Thymus (tissue), 11 donors: ENCODE measurements at regions not wholly inside any gene's neighbourhood (a gene's known extent, or its start where the extent isn't known, plus 50 kb on each side); places are given as distances from the start of the nearest gene placed in this dataset.

ENCODE experiments used
- DNase-seq, 9 donors: peaks; one replicate each; pipeline ENCODE4 v3.0.0-alpha.2; 2013; ENCODE audit warnings: low spot score in 9 of 9, low read depth in 6 of 9, missing footprints in 1 of 9
- H3K27ac ChIP-seq, 2 donors: one replicate each; pipeline ENCODE4 v1.5.1; 2013; ENCODE audit warnings: control low read depth in 1 of 2, low read depth in 1 of 2, low read length in 1 of 2, mild to moderate bottlenecking in 1 of 2, moderate library complexity in 1 of 2
- H3K27me3 ChIP-seq, 2 donors: one replicate each; pipeline ENCODE4 v1.5.1; 2013; ENCODE audit warnings: low read length in 1 of 2; ENCODE audit not compliant: control insufficient read depth in 2 of 2, insufficient read depth in 1 of 2
- H3K36me3 ChIP-seq, 2 donors: one replicate each; pipeline ENCODE4 v1.5.1; 2013; ENCODE audit warnings: low read length in 1 of 2, mild to moderate bottlenecking in 1 of 2, moderate library complexity in 1 of 2; ENCODE audit not compliant: control insufficient read depth in 2 of 2, insufficient read depth in 2 of 2
- H3K4me1 ChIP-seq, 2 donors: one replicate each; pipeline ENCODE4 v1.5.1; 2013; ENCODE audit warnings: low read length in 2 of 2; ENCODE audit not compliant: control insufficient read depth in 2 of 2, insufficient read depth in 2 of 2
- H3K4me3 ChIP-seq, 2 donors: one replicate each; pipeline ENCODE4 v1.5.1; 2013; ENCODE audit warnings: low read length in 2 of 2, control low read depth in 1 of 2, mild to moderate bottlenecking in 1 of 2
- H3K9me3 ChIP-seq, 2 donors: one replicate each; pipeline ENCODE4 v1.5.1; 2013; ENCODE audit warnings: low read length in 1 of 2, mild to moderate bottlenecking in 1 of 2; ENCODE audit not compliant: control insufficient read depth in 2 of 2, insufficient read depth in 1 of 2
- WGBS: extraction: QIAGEN DNeasy Blood & Tissue Kit; methylation state at CpG from one replicate; pipeline ENCODE4 v1.1.7; 2013; 5-methylcytosine and 5-hydroxymethylcytosine counted together
- donor health status: healthy.

- 95% methylated on average over 7 of the region's 7 CpGs for WGBS
- H3K9me3 ChIP-seq, result no peaks in the 10 kb centered on the region
- H3K27ac ChIP-seq, result no peak overlapping the region
- H3K36me3 ChIP-seq, result no peaks in the 10 kb centered on the region
- no peak for DNase-seq
- no peak overlapping the region for H3K4me3 ChIP-seq
- H3K27me3 ChIP-seq, result no peaks in the 10 kb centered on the region
- H3K4me1 ChIP-seq, result no peaks in the 10 kb centered on the region
Observed at GRCh38 chr2:16049406-16049805, 109.1 kb downstream of the MYCN start.

- no peak for DNase-seq
- Histone ChIP-seq H3K27ac (no peak overlapping the region), H3K36me3 (no peaks in the 10 kb centered on the region), H3K4me3 (no peak overlapping the region), H3K9me3 (no peaks in the 10 kb centered on the region), H3K27me3 (no peaks in the 10 kb centered on the region), H3K4me1 (no peaks in the 10 kb centered on the region)
- 96% methylated on average over 4 of the region's 4 CpGs for WGBS
Observed at GRCh38 chr2:16048466-16048865, 108.1 kb downstream of the MYCN start.

GRCh38 chr2:16047701-16048100 is 107.4 kb downstream of the MYCN start:
- Histone ChIP-seq H3K4me1 (no peaks in the 10 kb centered on the region), H3K4me3 (no peak overlapping the region), H3K9me3 (no peaks in the 10 kb centered on the region), H3K36me3 (no peaks in the 10 kb centered on the region), H3K27ac (no peak overlapping the region), H3K27me3 (no peaks in the 10 kb centered on the region)
- DNase-seq, result no peak
- 93% methylated on average over 9 of the region's 9 CpGs for whole genome bisulfite sequencing

- no peak for DNase-seq
- H3K27me3 ChIP-seq, result no peaks in the 10 kb centered on the region
- H3K36me3 ChIP-seq, result no peaks in the 10 kb centered on the region
- WGBS, result 98% methylated on average over 2 of the region's 2 CpGs
- H3K27ac ChIP-seq, result no peak overlapping the region
- H3K4me1 ChIP-seq, result no peaks in the 10 kb centered on the region
- H3K9me3 ChIP-seq, result no peaks in the 10 kb centered on the region
- H3K4me3 ChIP-seq, result no peak overlapping the region
Observed at GRCh38 chr2:16046649-16047048, 106.3 kb downstream of the MYCN start.

GRCh38 chr2:16045653-16046352 is 105.5 kb downstream of the MYCN start:
- no peaks in the 10 kb centered on the region for H3K36me3 ChIP-seq
- no peak overlapping the region for H3K27ac ChIP-seq
- no peaks in the 10 kb centered on the region for H3K9me3 ChIP-seq
- WGBS, result 88% methylated on average over 6 of the region's 6 CpGs
- no peaks in the 10 kb centered on the region for H3K4me1 ChIP-seq
- H3K4me3 ChIP-seq, result no peak overlapping the region
- no peaks in the 10 kb centered on the region for H3K27me3 ChIP-seq
- DNase-seq, result no peak

- Histone ChIP-seq H3K4me3 (no peak overlapping the region), H3K4me1 (no peaks in the 10 kb centered on the region), H3K9me3 (no peaks in the 10 kb centered on the region), H3K36me3 (no peaks in the 10 kb centered on the region), H3K27me3 (no peaks in the 10 kb centered on the region), H3K27ac (no peak overlapping the region)
- 97% methylated on average over 6 of the region's 6 CpGs for WGBS
- DNase-seq, result no peak
Observed at GRCh38 chr2:16044946-16045456, 104.7 kb downstream of the MYCN start.

- H3K4me3 ChIP-seq, result no peak overlapping the region
- no peaks in the 10 kb centered on the region for H3K36me3 ChIP-seq
- DNase-seq, result no peak
- H3K4me1 ChIP-seq, result no peaks in the 10 kb centered on the region
- H3K27me3 ChIP-seq, result no peaks in the 10 kb centered on the region
- no peaks in the 10 kb centered on the region for H3K9me3 ChIP-seq
- no peak overlapping the region for H3K27ac ChIP-seq
- WGBS, result 88% methylated on average over 2 of the region's 2 CpGs
Observed at GRCh38 chr2:16043627-16044026, 103.3 kb downstream of the MYCN start.

- WGBS, result 99% methylated on average over 2 of the region's 2 CpGs
- no peaks in the 10 kb centered on the region for H3K27me3 ChIP-seq
- no peak overlapping the region for H3K27ac ChIP-seq
- no peaks in the 10 kb centered on the region for H3K36me3 ChIP-seq
- H3K4me1 ChIP-seq, result no peaks in the 10 kb centered on the region
- H3K4me3 ChIP-seq, result no peak overlapping the region
- no peaks in the 10 kb centered on the region for H3K9me3 ChIP-seq
- DNase-seq, result no peak
Observed at GRCh38 chr2:16043192-16043591, 102.8 kb downstream of the MYCN start.

- H3K4me1 ChIP-seq, result no peaks in the 10 kb centered on the region
- DNase-seq, result no peak
- 97% methylated on average over 3 of the region's 3 CpGs for WGBS
Observed at GRCh38 chr2:16042201-16042700, 101.9 kb downstream of the MYCN start.

More at GRCh38 chr2:16042201-16042700, 101.9 kb downstream of the MYCN start:
- no peak overlapping the region for H3K4me3 ChIP-seq
- no peaks in the 10 kb centered on the region for H3K27me3 ChIP-seq
- no peaks in the 10 kb centered on the region for H3K9me3 ChIP-seq
- H3K36me3 ChIP-seq, result no peaks in the 10 kb centered on the region
- no peak overlapping the region for H3K27ac ChIP-seq
